HG03175 (cell line): ENCODE measurements at regions not wholly inside any gene's neighbourhood (a gene's known extent, or its start where the extent isn't known, plus 50 kb on each side); places are given as distances from the start of the nearest gene placed in this dataset.

Source experiments
- ATAC-seq: cut with Tn5 transposase; IDR thresholded peaks from one replicate; pipeline ENCODE4 v1.9.1; 2021; ENCODE audit warnings: mild to moderate bottlenecking, moderate library complexity; ENCODE audit not compliant: unreplicated experiment

DNA sequence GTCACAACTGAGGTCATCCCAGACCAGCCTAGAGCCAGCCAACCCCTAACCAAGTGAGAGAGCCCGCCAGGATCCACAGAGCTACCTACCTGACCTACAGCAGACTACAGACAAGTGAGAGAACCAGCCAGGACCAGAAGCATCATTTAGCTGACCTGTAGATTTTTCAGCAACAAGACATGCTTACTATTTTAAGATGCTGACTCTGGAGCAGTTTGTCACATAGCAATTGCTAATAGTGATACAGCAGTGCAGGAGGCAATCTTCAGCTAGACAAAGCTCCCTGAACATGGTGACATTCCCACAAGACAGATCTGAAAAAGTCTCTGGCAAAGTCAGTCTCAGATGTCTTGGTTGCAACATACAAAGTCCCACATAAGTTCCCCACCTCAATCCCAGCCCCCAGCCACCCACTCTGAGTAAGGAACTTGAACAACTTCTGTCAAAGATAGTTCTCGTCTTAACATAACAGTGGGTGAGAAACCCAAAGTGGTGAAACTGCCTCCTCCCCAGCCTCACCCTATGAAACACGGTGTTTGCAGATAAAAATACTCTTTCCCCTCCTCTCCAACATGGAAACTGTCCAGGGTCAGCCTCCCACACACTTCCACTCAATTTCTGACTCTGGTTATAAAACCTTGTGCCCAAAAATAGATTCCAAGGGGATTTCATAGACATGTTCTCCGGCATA lies 120.3 kb upstream of the SLC6A11 start:
- no peak for ATAC-seq

DNA sequence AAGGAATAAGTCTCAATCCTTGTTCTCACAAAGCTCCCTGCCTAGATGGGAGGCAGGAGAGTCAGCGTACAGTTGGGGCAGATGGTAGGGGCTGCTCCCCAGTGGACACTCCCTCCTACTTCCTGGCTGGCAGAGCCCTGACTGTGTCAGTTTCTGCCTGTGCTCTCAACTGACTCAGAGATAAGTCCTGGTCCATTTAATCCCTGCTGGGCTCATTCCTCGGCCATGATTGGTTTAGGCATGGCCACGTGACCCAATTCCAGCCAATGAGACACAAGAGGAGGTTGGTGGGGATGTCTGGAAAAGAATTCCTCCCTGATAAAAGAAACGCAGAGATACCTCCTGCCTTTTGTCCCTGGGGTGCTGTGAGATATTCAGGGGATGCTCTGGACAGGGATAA lies 118.1 kb upstream of the SLC6A11 start:
- ATAC-seq = no peak

DNA sequence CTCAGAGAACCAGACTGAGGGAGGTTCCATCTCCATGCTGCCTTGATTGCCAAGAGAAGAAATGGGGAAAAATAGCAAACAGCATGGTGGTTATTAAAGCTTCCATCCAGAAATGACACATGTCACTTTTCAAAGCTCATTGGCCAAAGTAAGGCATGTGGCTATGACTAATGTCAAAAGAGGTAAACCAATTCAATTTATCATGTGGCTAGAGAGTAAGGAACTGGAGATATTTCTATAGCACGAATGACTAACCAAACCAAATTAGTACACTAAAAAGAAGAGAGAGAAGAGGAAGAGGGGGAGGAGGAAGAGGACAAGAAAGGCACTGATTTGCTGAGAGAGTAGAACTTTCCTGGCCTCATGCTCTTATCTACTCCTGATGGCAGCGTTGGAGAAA lies 115.2 kb upstream of the SLC6A11 start:
- ATAC-seq = no peak

DNA sequence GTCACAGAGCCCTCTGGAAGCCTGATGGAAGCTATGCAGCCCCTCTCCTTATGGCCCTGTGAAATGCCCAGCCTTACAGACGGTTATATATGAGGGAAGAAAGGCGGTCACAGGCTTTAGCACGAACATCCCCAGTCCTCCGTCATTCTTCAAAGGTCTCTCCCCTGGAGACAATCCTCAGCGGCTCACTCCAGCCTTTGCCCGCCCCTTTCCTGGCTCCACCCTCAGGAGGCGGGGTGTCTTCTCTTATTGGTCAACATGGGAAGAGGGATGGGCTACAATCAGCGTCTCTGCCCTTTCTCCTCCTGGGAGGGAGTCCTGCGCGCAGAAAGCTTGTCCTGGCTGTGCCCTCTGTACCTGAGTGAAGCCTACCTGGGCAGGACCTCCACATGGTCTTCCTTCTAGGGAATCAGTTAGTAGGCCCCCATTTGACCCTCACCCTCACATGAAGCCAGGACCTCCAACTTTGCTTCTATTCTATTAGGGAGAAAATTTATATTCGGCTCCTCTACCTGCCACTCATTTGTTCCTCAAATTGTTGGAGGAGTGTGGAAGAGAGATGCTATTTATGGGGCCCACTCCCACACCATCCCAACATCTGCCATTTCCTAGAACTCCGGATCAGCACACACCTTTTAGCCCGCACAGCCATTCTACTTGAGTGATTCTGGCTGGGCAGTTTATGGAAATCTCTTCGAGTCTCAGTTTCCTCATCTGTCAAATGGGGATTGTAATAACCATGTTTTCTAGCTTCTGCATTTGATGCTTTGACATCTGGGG lies 112.9 kb upstream of the SLC6A11 start:
- ATAC-seq = no peak

DNA sequence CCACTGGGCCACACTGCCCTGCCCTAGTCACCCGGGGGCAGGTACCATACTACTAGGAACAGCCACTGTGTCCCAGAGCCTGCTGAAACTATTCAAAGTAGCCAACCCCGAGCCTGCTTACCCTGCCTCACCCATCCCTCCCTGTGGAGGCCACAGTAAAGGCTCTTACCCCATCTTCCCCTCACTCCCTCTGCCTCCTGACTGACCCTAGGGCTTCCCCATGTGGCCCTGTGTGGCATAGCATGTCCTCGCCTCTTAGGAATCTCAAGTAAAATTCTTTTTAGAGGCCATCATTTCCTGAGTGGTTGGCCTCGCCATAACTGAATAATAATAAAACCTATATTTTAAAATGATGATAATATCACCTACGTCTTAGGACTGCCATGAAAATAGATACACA lies 112.2 kb upstream of the SLC6A11 start:
- no peak for ATAC-seq

DNA sequence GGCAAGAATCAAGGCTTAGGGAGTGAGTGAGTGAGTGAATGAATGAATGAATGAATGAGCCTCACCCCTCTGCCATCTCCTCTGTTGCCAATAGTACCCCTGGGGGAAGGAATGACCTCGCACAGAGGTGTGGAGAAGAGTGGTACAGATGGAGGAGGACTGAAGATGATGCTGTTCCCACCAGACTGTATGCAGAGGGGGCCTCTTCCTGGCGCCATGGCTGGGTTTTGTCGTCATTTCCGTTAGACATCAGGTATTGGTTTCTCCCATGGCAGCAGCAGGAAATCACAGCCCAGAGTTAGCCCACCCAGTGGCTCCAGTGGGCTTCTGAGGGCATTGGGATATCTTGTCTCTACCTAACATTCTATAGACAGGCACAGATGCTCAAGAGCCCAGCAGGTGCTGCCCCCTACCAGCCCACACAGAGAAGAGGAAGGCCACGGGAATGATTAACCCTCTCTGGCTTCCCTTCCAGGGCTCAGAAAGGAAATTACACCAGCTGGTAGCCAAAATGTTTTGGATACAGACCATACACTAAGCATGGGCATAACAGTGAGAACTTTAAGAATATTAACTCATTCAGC lies 109.8 kb upstream of the SLC6A11 start:
- no peak for ATAC-seq

DNA sequence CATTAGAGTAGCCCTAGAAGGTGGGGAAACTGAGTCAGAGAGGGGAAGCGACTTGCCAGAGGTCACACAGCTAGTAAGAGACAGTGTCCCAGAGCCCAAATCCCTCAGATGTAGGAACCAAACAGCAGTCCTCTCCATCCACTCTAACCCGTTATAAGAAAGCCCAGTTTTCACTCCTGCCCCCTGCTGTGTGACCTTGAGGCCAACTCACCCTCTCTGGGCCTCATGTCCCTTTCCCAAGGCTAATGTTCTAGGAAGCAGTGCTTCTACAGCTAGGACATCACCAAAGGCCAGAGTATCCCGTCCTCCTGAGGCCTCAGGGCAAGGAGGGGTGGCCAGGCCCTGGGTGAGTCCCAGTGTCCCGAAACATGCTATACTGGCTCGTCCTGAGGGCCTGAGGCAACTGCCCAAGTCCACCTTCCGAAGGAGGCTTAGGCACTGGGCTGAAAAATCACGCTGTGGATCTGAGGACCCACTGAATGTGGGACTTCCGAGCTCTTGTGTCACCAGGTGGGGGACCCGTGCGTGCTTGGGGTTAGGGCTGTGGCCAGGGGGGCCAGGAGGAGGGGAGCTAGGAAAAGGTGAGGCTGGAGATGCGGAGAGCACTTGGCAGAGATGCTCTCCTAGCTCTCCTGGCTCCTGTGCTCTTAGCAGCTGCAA lies 109.2 kb upstream of the SLC6A11 start:
- no peak for ATAC-seq

DNA sequence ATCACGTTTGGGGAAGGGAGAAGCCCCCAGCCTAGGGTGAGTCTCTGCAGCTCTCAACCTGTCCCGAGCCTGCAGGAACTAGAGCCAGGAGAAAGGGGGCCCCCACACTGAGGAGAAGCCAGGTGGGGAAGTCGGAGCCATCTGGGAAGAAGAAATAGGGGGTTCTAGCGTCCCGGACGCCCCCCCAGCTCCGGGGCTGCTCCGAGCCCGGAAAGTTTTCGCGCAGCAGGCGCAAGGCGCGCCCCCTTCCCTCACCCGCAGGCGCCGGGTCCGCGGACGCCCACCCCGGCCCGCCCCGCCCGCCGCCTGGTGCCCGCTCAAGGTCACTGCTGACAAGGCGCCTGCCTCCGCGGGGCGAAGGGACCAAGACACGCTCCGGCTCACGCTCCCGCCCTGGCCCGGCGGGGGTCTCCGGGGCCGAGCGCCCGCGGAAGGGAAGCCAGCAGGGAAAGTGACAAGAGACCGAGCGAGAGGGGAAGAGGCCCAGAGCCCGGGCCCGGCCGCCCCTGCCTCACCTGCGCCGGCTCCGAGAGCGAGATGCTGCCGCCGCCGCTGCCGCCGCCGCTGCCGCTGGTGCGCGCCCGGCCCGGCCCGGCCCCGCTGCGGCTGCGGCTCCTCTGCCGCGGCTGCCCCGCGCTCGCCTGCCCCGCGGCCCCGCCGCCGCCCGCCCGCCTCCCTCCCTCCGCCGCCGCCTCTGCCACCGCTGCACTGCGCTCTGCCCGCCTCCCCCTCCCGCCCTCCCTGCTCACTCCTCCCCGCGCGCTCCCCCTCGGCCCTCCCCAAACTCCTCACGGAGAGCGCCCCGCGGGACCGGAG lies 108.4 kb upstream of the SLC6A11 start:
- no peak for ATAC-seq

DNA sequence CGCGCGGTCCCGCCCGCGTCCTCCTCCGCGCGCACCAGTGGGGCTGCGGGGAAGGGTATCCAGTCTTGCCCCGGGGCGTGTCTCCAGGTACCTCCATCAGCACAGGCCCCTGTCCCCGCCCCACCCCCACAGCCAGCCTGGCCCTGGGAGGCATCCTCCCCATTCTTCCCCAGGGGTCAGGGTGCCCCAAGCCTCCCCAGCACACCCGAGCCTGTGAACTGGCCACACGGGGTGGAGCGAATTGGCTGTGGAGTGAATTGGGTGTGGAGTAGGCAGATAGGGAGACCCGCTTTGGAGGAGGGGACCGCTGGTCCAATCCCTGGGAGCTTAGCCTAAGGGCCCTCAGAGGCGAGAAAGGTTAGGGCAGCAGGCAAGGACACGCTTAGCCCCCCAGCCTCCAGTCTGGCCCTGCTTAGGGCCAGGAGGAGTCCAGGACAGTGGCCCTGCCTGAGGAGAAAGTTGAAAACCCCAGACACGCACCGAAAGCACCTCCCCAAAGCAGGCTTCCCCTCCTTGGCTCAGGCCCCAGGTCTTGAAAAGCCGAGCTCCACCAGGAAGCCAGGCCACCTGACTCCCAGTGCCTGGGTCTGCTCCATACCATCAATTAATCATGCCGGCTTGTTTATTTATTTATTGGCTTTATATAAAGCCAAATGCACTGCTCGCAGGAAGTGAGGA lies 107.7 kb upstream of the SLC6A11 start:
- ATAC-seq = no peak

DNA sequence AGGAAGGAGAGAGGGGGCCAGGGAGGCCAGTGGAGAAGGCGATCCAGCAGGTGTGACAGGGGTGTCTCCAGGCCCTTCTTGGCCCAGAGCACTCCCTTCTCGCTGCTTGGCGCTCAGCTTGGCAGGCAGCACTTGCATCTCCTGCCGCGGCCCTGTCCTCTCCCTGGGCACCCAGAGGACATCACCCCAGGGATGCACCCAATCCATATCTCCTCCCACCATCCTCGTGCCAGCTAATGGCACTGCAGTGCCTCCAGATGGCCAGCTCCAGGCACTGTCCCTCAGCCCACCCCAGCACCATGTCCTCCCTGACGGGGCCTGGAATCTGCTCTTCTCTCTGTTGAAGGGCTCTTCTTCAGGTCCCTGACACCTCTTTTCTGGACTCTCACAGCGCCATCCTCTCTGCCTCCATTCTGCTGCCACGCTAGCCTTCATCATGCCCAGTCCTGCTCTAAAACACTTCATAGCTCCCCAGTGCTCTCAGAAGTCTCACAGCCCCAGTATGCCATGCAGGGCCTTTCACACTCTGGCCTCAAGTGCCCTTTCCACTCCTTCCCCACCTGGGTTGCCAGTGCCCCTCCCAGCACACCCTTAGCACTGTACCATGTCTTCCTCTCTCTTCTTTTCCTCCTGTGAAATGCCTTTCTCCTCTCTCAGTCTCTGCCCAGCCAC lies 106.8 kb upstream of the SLC6A11 start:
- ATAC-seq = no peak

DNA sequence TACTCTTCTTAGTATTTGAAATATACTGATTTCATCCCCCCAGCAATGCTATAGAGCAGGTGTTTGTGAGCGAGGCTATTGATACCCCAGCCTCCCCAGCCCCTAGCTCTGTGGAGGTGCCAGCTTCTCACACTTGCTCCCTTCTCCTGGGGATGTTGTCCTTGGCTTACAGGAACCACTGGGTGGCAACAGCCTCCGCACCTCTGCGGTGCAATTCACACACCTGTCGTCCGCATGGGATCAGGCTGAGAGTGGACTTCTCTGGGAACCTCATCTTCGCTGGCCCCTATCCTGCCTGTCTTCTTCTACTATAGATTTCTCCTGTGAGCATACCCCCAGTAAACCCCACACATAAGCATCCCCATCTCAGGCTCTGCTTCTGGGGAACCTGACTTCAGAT lies 103.9 kb upstream of the SLC6A11 start:
- ATAC-seq = no peak

DNA sequence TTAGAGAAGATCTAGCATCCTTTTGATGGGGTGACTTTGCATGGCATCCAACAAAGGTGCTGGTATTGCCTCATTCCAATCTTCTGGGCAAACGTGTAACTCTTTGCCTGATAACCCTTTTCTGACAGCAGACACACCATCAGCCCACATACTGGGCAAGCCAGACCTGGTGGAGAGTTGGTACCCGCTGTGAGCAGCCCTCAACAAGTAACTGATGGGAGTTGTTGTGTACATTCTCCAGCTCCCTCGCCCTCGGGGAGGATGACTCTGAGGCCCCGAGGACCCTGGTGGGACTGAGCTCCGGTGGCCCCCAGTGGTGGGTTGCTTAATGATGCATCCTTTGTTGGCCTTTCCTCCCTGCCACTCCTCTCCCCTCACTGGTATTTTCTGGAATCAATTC lies 102.4 kb upstream of the SLC6A11 start:
- no peak for ATAC-seq

DNA sequence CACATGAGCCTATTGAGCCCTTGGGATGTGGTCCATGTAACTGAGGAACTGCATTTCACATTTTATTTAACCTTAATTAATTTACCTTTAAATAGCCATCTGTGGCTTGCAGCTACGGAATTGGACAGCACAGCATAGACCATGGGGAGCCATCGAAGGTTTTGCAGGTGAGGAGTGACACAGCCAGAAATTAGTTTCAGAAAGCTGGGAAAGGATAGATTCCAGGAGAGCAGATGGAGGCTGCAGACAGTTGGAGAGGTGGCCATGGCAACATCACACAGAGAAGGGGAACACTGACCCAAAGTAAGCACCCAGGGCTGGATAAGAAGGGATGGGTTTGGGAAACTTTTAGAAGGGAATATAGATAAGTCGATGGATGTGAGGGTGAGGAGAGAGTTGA lies 100.1 kb upstream of the SLC6A11 start:
- ATAC-seq = no peak

DNA sequence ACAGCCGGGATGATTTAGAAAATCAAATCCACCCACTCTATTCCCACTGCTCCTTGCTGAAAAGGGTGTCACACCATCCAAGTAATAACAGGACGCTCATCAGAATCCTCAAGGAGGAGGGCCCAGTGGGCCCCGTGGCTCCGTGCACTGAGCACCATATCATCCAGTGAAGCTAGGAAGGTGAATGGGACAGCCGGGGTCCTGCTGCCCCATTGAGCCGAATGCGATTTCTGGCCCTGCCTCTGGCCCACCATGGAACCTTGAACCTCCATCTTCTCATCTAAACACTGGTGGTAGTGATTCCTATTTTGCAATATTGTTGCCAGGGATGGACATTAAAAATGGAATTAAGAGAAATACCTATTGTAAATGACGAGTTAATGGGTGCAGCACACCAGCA lies 99.1 kb upstream of the SLC6A11 start:
- ATAC-seq = no peak

DNA sequence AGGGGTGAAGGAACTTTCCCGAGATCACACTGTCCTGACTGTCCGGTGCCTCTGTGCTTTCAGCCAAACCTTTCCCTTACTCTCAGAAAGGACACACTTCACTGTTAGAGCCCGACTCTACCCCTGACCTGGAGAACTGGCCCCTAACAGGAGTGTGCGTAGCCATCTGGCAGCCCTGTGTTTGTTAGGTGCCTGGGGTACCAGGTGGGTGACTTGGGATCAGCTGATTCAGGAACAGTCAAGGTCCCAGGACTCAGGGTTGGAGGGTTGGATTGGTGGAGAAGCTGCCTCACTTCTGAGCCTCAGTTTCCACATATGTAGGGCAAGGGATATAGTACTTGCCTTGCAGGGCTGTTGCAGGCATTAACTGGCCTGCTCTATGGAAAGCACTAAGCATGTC lies 98.3 kb upstream of the SLC6A11 start:
- ATAC-seq = no peak

DNA sequence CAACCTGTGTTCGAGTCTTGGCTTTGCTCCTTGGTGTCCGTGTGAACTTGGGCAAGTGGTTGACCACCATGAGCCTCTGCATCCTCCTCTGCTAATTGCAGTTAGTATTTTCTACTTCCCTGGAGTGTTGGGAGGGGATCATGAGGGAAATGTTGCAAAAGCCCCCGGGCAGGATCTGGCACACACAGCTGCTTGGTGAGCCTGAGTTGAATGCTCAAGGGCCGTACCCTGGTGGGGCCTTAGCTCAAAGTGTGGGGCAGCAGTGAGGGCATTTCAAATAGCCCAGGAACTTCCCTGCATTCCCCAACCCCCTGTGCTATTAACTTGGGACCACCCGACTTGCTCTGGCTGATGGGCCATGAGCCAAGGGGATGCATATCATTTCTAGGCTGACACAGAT lies 94.9 kb upstream of the SLC6A11 start:
- no peak for ATAC-seq

DNA sequence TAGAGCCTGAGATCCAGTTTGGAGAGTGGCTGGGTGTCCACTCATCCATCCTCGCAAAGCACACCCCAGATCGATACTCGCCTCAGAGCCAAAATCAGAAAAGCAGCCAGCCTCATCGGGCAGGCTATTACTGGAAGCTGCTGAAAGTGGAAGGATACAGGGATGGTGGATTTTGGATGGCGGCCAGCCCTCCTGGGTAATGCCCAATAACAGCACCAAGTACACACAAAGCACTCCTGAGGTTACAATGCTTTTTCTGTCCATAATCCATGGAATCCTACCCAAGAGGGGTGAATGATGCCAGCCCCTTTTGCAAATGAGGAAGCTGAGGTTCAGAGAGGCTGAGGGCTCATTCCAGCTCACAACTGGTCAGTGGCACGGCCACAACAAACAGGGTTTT lies 93.1 kb upstream of the SLC6A11 start:
- no peak for ATAC-seq

DNA sequence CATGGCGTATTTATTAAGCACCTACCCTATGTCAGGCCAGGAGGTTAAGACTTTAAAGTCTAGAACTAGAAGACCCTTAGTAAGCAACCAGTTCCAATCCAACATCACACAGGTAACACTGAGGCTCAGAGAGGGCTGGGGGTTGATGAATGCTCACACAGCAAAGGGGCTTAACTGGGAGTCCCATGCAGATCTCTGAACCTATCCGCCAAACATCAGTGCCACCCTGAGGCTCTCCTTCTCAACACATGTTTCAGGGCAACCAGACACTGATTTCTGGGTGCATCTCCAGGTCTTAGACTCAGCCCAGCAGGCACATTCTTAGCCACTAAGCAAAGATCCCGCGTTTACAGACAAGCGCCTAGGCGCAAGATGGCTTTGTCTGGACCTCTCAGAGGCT lies 92.0 kb upstream of the SLC6A11 start:
- no peak for ATAC-seq

DNA sequence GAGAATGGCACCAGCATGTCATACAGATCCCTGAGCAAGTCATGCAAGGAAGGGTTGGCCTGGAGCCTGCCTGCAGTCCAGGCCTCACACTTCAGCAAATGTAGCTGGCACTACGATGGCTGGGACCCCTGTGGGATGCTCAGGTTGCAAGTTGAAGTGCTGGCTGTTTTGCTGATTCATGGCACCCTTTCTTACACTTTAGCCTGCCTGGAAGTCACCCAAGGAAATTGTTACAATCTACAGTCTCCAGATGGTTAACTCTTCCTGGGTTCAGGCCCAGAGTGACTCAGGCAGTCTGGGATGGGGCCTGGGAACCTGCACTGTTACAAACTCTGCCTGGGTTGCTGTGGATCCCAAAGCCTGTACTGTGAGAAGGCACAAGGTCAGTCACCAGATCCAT lies 91.0 kb upstream of the SLC6A11 start:
- ATAC-seq = no peak

DNA sequence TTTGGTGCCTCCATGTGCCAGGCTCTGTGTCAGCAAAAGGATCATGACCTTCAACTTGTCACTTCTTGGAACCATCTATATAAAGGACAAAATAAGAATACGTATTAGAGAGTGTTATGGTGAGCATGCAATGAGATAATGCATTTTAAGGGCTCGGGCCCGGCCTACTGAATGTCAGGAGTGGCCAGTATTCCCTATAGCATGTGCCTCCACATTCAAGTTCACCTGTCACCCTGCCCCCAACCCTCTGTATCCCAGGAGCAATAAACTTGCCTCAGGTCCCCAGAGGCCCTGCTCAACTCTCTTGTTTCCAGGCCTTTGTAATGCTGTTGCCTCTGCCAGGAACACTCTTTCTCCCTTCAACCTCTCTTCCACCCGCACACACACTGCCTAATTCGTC lies 90.2 kb upstream of the SLC6A11 start:
- ATAC-seq = no peak
